SK-N-SH (cell line): ENCODE measurements at regions not wholly inside any gene's neighbourhood (a gene's known extent, or its start where the extent isn't known, plus 50 kb on each side); places are given as distances from the start of the nearest gene placed in this dataset.

ENCODE experiments used
- CTCF ChIA-PET: fragments of 300-600, 350-600 bp; formaldehyde crosslinking; extraction: SDS; loops from one replicate; lab custom pipeline; 2021; lab: Yijun Ruan, JAX
- POLR2A ChIA-PET: fragments of 350-600 bp; sonication (Branson Sonifier 250); formaldehyde crosslinking; extraction: SDS; loops from one replicate; lab custom pipeline; 2020; ENCODE audit warnings: antibody characterized with exemption, inconsistent platforms; lab: Yijun Ruan, JAX
- DNase-seq: peaks from one replicate; pipeline ENCODE4 v3.0.0; 2012
- H2AFZ ChIP-seq: fragments of 200-600 bp; sonication (generic); 2 replicates; pipeline ENCODE4 v1.8.1; 2016; ENCODE audit warnings: antibody characterized with exemption, mild to moderate bottlenecking, low read depth
- H3F3A ChIP-seq: fragments of 200-600 bp; sonication (generic); replicated peaks from 2 replicates; pipeline ENCODE3; 2016; ENCODE audit warnings: antibody characterized with exemption, mild to moderate bottlenecking; ENCODE audit not compliant: insufficient read depth
- H3K27ac ChIP-seq, 2 experiments: fragments of 200-500 bp in 1 of 2; fragments of 200-600 bp in 1 of 2; sonication (Bioruptor generic) in 1 of 2; sonication (generic), shearing (Covaris generic) in 1 of 2; 2 replicates each; pipeline versions ENCODE4 v1.5.1 to v1.6.1; 2014 to 2016; ENCODE audit warnings: low read depth in 2 of 2, inconsistent platforms in 1 of 2, low read length in 1 of 2, mild to moderate bottlenecking in 1 of 2, mixed read lengths in 1 of 2
- H3K27me3 ChIP-seq: fragments of 200-600 bp; sonication (generic), shearing (Covaris generic); 2 replicates; pipeline ENCODE4 v1.6.1; 2016; ENCODE audit warnings: mixed run types; ENCODE audit not compliant: insufficient read depth
- H3K36me3 ChIP-seq, 2 experiments: fragments of 200-500 bp in 1 of 2; fragments of 200-600 bp in 1 of 2; sonication (Bioruptor generic) in 1 of 2; sonication (generic) in 1 of 2; replicated peaks in 1 of 2; 2 replicates each; pipeline versions ENCODE3 to v1.5.1; 2014 to 2016; ENCODE audit warnings: low read length in 1 of 2, mild to moderate bottlenecking in 1 of 2; ENCODE audit not compliant: insufficient read depth in 2 of 2, control insufficient read depth in 1 of 2
- H3K4me1 ChIP-seq, 2 experiments: fragments of 200-500 bp in 1 of 2; fragments of 200-600 bp in 1 of 2; sonication (Bioruptor generic) in 1 of 2; sonication (generic), shearing (Covaris generic) in 1 of 2; 2 replicates each; pipeline versions ENCODE4 v1.5.1 to v1.6.1; 2014 to 2016; ENCODE audit warnings: low read depth in 1 of 2, low read length in 1 of 2, mixed run types in 1 of 2; ENCODE audit not compliant: insufficient read depth in 2 of 2, control insufficient read depth in 1 of 2
- H3K4me2 ChIP-seq: fragments of 200-600 bp; sonication (generic), shearing (Covaris generic); 2 replicates; pipeline ENCODE4 v1.6.1; 2017; ENCODE audit warnings: mixed run types
- H3K4me3 ChIP-seq, 2 experiments: fragments of 200-500 bp in 1 of 2; fragments of 200-600 bp in 1 of 2; sonication (Bioruptor generic) in 1 of 2; sonication (generic), shearing (Covaris generic) in 1 of 2; 2 replicates each; pipeline versions ENCODE4 v1.5.1 to v1.8.1; 2014 to 2016; ENCODE audit warnings: low read depth in 2 of 2, inconsistent platforms in 1 of 2, low read length in 1 of 2, mild to moderate bottlenecking in 1 of 2, mixed read lengths in 1 of 2, moderate library complexity in 1 of 2
- H3K79me2 ChIP-seq: fragments of 200-600 bp; sonication (generic); 2 replicates; pipeline ENCODE4 v1.8.1; 2017; ENCODE audit warnings: mild to moderate bottlenecking; ENCODE audit not compliant: insufficient read depth
- H3K9ac ChIP-seq: fragments of 200-600 bp; sonication (generic); 2 replicates; pipeline ENCODE4 v1.6.1; 2017; ENCODE audit warnings: mixed run types
- H3K9me2 ChIP-seq: fragments of 200-600 bp; sonication (generic); 2 replicates; pipeline ENCODE4 v1.6.1; 2017; ENCODE audit warnings: mixed run types
- H3K9me3 ChIP-seq: fragments of 200-600 bp; sonication (generic); 2 replicates; pipeline ENCODE4 v1.6.1; 2017; ENCODE audit warnings: mixed run types, mild to moderate bottlenecking, moderate library complexity
- H4K20me1 ChIP-seq: fragments of 200-600 bp; sonication (generic); 2 replicates; pipeline ENCODE4 v1.6.1; 2017; ENCODE audit warnings: mild to moderate bottlenecking, mixed run types; ENCODE audit not compliant: insufficient read depth
- EP300 ChIP-seq, 2 experiments: IDR thresholded peaks; 2 replicates each; pipeline versions ENCODE4 v1.4.0 to v1.6.1; 2012; ENCODE audit warnings: borderline replicate concordance in 1 of 2, low read depth in 1 of 2, low read length in 1 of 2
- FOXM1 ChIP-seq: IDR thresholded peaks from 2 replicates; pipeline ENCODE4 v1.4.0; 2012; ENCODE audit warnings: low read depth, mild to moderate bottlenecking
- JUND ChIP-seq: IDR thresholded peaks from 2 replicates; pipeline ENCODE4 v1.4.0; 2012
- MEF2A ChIP-seq: IDR thresholded peaks from 2 replicates; pipeline ENCODE4 v1.4.0; 2012; ENCODE audit warnings: low read depth, borderline replicate concordance
- MXI1 ChIP-seq: IDR thresholded peaks from 2 replicates; pipeline ENCODE4 v1.6.1; 2012; ENCODE audit warnings: mild to moderate bottlenecking, low read depth, low read length, improper control_type of control experiment
- REST ChIP-seq: IDR thresholded peaks from 2 replicates; pipeline ENCODE4 v1.6.1; 2012; ENCODE audit warnings: mild to moderate bottlenecking, low read depth, low read length, moderate library complexity
- RXRA ChIP-seq: IDR thresholded peaks from 2 replicates; pipeline ENCODE4 v1.4.0; 2012; ENCODE audit warnings: low read depth, mild to moderate bottlenecking, borderline replicate concordance
- SIN3A ChIP-seq: IDR thresholded peaks from 2 replicates; pipeline ENCODE4 v1.6.1; 2012; ENCODE audit warnings: low read depth, mild to moderate bottlenecking, low read length, moderate library complexity, borderline replicate concordance
- ZBTB33 ChIP-seq: IDR thresholded peaks from 2 replicates; pipeline ENCODE4 v1.4.0; 2012; ENCODE audit warnings: low read depth, borderline replicate concordance
- WGBS: methylation state at CpG from one replicate; pipeline ENCODE4 v1.1.6; 2017; ENCODE audit warnings: low lambda C conversion rate; 5-methylcytosine and 5-hydroxymethylcytosine counted together
- TF ChIP-seq, protein P1 (sequence below): IDR thresholded peaks from 2 replicates; pipeline ENCODE4 v1.4.0; 2012; ENCODE audit warnings: low read depth, borderline replicate concordance

- Histone ChIP-seq H3K4me1 (no peaks in the 10 kb centered on the region), H3F3A (no peaks in the 10 kb centered on the region), H3K27ac (no peak overlapping the region), H4K20me1 (no peaks in the 10 kb centered on the region), H3K4me3 (no peak overlapping the region), H3K9ac (no peak overlapping the region), H3K36me3 (no peaks in the 10 kb centered on the region), H3K9me3 (no peaks in the 10 kb centered on the region), H3K9me2 (no peaks in the 10 kb centered on the region), H3K4me2 (no peak overlapping the region), H3K27me3 (no peaks in the 10 kb centered on the region; the same call in 1 of the 2 replicates), H3K79me2 (no peaks in the 10 kb centered on the region), H2AFZ (no peak overlapping the region)
- 68% methylated on average over 3 of the region's 3 CpGs for WGBS
- POLR2A ChIA-PET = no interaction called here
- DNase-seq = no peak
- CTCF ChIA-PET = interaction anchor here (1.1 kb wide), 2 partner anchors 39 to 163 kb away, joined by 3 read pairs; no protein-coding TSS in a partner anchor
- TF ChIP-seq, protein P1, sequence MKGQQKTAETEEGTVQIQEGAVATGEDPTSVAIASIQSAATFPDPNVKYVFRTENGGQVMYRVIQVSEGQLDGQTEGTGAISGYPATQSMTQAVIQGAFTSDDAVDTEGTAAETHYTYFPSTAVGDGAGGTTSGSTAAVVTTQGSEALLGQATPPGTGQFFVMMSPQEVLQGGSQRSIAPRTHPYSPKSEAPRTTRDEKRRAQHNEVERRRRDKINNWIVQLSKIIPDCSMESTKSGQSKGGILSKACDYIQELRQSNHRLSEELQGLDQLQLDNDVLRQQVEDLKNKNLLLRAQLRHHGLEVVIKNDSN = no peak
- TF ChIP-seq EP300 (IDR thresholded peaks at IDR 0.05; ENCODE audit: borderline replicate concordance in 1 of 2, low read depth in 1 of 2, low read length in 1 of 2) = no peak
These were observed 121.0 kb upstream of the CXADR start for GRCh38 chr21:17391811-17392340.

DNA sequence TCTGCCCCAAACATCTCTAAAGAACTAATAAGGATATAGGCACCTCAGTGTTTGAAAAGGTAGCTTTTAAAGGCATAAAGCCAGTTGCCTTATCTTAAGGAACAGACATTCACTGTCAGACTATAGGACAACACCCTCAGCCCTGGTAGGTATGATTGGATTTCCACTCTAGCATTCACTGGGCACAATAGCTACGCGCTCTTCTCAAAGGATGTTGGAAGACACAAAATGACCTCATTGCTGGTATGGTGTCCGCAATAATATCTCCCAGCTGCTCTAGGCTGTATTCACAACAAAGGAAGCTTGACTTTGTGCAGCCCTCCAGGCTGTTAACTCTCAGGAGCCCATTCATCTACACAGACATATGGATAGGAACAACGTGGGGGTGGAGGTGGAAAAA, 119.4 kb upstream of the CXADR start:
- TF ChIP-seq JUND (no peak), ZBTB33 (no peak), MEF2A (no peak), FOXM1 (no peak), RXRA (no peak), REST (no peak), MXI1 (no peak), SIN3A (no peak)
- TF ChIP-seq, protein P1 = no peak
- no peak overlapping the region for H3K4me2 ChIP-seq
- no peaks in the 10 kb centered on the region for H3K4me1 ChIP-seq
- 81% methylated on average over 4 of the region's 4 CpGs for WGBS
- H3K9me2 ChIP-seq = no peaks in the 10 kb centered on the region
- no peaks in the 10 kb centered on the region; the same call in 1 of the 2 replicates for H3K27me3 ChIP-seq
- DNase-seq = no peak
- H2AFZ ChIP-seq = no peak overlapping the region
- ChIA-PET CTCF (interaction anchor here (1.1 to 1.5 kb wide), 2 partner anchors 161 to 193 kb away, joined by 3 to 7 read pairs; no protein-coding TSS in a partner anchor), POLR2A (no interaction called here)
- H3F3A ChIP-seq = no peaks in the 10 kb centered on the region
- no peak overlapping the region for H3K9ac ChIP-seq
- no peak overlapping the region for H3K4me3 ChIP-seq
- H3K79me2 ChIP-seq = no peaks in the 10 kb centered on the region
- no peak overlapping the region for H3K27ac ChIP-seq
- no peaks in the 10 kb centered on the region for H3K36me3 ChIP-seq
- H4K20me1 ChIP-seq = no peaks in the 10 kb centered on the region
- no peaks in the 10 kb centered on the region for H3K9me3 ChIP-seq
